Left cardiac atrium (tissue), 4 donors: ENCODE measurements at regions not wholly inside any gene's neighbourhood (a gene's known extent, or its start where the extent isn't known, plus 50 kb on each side); places are given as distances from the start of the nearest gene placed in this dataset.

ENCODE experiments used
- ATAC-seq, 2 donors: fragments of 200-7000 bp; cut with Tn5 transposase; one replicate each; pipeline ENCODE4 v1.9.1; 2020; ENCODE audit warnings: mild to moderate bottlenecking in 2 of 2, moderate library complexity in 2 of 2
- DNase-seq: peaks from one replicate; pipeline ENCODE4 v3.0.0-alpha.2; 2020
- intact Hi-C, 2 donors: fragments of 100-400 bp; cut with DNase I; formaldehyde crosslinking; loops; one replicate each; pipeline versions ENCODE4 v1.14.1 to v1.15.1; 2022 to 2023
- donor health status: DM: no; HTN: yes; CAD: no.
- donor health status: DM: no; HTN: yes; CAD: no; lungs with severe emphysema.
- donor health status: DM: yes; HTN: yes; CAD: no.
- donor health status: Dilated cardiomyopathy.

- ATAC-seq, result no peak
- DNase-seq, result no peak
- intact Hi-C loops, result no loop called here
Observed at GRCh38 chr13:79011179-79011578, 352.2 kb upstream of the OBI1 start.

GRCh38 chr13:79003989-79004898 lies 345.3 kb upstream of the OBI1 start:
- intact Hi-C loops, result no loop called here
- no peak for ATAC-seq
- no peak for DNase-seq

GRCh38 chr13:78999494-78999893 lies 340.5 kb upstream of the OBI1 start:
- no peak for ATAC-seq
- no peak for DNase-seq
- intact Hi-C loops, result no loop called here

- no peak for ATAC-seq
- DNase-seq, result no peak
- intact Hi-C loops, result no loop called here
Observed at GRCh38 chr13:78998630-78999315, 339.8 kb upstream of the OBI1 start.

GRCh38 chr13:78997902-78998629 lies 339.1 kb upstream of the OBI1 start:
- DNase-seq, result no peak
- no peak for ATAC-seq
- intact Hi-C loops, result no loop called here

- no peak for ATAC-seq
- no peak for DNase-seq
- intact Hi-C loops, result no loop called here
Observed at GRCh38 chr13:78993792-78994191, 334.8 kb upstream of the OBI1 start.

- no peak for ATAC-seq
- intact Hi-C loops, result no loop called here
- DNase-seq, result no peak
Observed at GRCh38 chr13:78981913-78982312, 323.0 kb upstream of the OBI1 start.

GRCh38 chr13:78979349-78979748 lies 320.4 kb upstream of the OBI1 start:
- no peak for DNase-seq
- ATAC-seq, result no peak
- intact Hi-C loops, result loop anchor here (2.0 to 10.0 kb wide), 4 partner anchors 737 to 843 kb away; no protein-coding TSS in a partner anchor

GRCh38 chr13:78978381-78978998 lies 319.5 kb upstream of the OBI1 start:
- intact Hi-C loops, result loop anchor here (2.0 to 10.0 kb wide), 4 partner anchors 736 to 842 kb away; no protein-coding TSS in a partner anchor
- DNase-seq (no peak), ATAC-seq (peak; percentile 53 to 57)

- DNase-seq (no peak), ATAC-seq (no peak)
- intact Hi-C loops, result loop anchor here in 1 of 2 donors (5.0 to 10.0 kb wide), 2 partner anchors 735 to 833 kb away; no protein-coding TSS in a partner anchor
Observed at GRCh38 chr13:78977311-78977710, 318.4 kb upstream of the OBI1 start.

- ATAC-seq (no peak), DNase-seq (no peak)
- intact Hi-C loops, result loop anchor here in 1 of 2 donors (5.0 to 10.0 kb wide), 2 partner anchors 734 to 832 kb away; no protein-coding TSS in a partner anchor
Observed at GRCh38 chr13:78976696-78977095, 317.7 kb upstream of the OBI1 start.

GRCh38 chr13:78972561-78972960 lies 313.6 kb upstream of the OBI1 start:
- no peak for DNase-seq
- no peak for ATAC-seq
- intact Hi-C loops, result loop anchor here in 1 of 2 donors (10.0 kb wide), 1 partner anchor 828 kb away; no protein-coding TSS in a partner anchor

GRCh38 chr13:78971355-78972025 lies 312.5 kb upstream of the OBI1 start:
- DNase-seq (no peak), ATAC-seq (no peak)
- intact Hi-C loops, result loop anchor here in 1 of 2 donors (10.0 kb wide), 1 partner anchor 827 kb away; no protein-coding TSS in a partner anchor

- ATAC-seq, result no peak
- DNase-seq, result no peak
- intact Hi-C loops, result no loop called here
Observed at GRCh38 chr13:78960881-78961280, 301.9 kb upstream of the OBI1 start.

GRCh38 chr13:78958006-78958405 lies 299.1 kb upstream of the OBI1 start:
- DNase-seq (no peak), ATAC-seq (no peak)
- intact Hi-C loops, result no loop called here

GRCh38 chr13:78940455-78941130 lies 281.6 kb upstream of the OBI1 start:
- ATAC-seq (no peak), DNase-seq (no peak)
- intact Hi-C loops, result no loop called here

GRCh38 chr13:78934336-78934735 lies 275.4 kb upstream of the OBI1 start:
- DNase-seq, result no peak
- no peak for ATAC-seq
- intact Hi-C loops, result no loop called here

GRCh38 chr13:78915015-78915414 lies 256.1 kb upstream of the OBI1 start:
- no peak for DNase-seq
- intact Hi-C loops, result no loop called here
- ATAC-seq, result no peak
